ENCODE measurements at regions not wholly inside any gene's neighbourhood (a gene's known extent, or its start where the extent isn't known, plus 50 kb on each side); places are given as distances from the start of the nearest gene placed in this dataset.

DNA sequence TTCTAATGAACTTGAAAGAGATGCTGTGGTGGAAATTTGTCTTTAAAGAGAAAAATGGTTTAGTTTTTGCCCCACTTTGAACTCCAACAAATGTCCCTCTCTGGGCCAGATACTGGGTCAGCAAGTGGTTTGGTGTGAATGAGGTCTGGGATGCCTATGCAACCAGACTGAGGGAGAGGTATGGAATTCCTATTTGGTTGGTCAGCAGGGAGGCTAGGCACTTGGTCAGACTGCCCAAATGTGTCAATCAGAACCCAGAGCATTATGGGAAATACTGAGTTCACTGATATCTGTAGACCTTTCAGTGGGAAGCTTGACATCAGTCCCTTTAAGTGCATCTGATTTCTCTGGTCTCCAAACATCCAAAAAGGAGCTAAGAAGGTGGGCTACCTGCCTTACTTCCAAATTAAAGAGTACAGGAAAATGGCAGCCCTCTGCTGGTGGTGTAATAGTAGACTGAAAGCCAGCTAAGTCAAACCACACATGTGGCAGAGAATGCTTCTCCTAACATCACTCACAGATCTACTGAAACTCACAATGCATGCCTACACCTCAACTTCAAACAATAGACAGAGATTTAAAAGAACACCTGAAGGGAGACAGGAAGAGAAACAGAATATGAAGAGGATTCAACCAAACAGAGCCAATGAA is 510.1 kb downstream of the PLA2G4A start:
- TF ChIP-seq, protein P1, sequence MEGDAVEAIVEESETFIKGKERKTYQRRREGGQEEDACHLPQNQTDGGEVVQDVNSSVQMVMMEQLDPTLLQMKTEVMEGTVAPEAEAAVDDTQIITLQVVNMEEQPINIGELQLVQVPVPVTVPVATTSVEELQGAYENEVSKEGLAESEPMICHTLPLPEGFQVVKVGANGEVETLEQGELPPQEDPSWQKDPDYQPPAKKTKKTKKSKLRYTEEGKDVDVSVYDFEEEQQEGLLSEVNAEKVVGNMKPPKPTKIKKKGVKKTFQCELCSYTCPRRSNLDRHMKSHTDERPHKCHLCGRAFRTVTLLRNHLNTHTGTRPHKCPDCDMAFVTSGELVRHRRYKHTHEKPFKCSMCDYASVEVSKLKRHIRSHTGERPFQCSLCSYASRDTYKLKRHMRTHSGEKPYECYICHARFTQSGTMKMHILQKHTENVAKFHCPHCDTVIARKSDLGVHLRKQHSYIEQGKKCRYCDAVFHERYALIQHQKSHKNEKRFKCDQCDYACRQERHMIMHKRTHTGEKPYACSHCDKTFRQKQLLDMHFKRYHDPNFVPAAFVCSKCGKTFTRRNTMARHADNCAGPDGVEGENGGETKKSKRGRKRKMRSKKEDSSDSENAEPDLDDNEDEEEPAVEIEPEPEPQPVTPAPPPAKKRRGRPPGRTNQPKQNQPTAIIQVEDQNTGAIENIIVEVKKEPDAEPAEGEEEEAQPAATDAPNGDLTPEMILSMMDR (IDR thresholded peaks at IDR 0.05; ENCODE audit: low read length), result no peak
- no peak for TF ChIP-seq EZH2 (IDR thresholded peaks at IDR 0.05; ENCODE audit: borderline replicate concordance, low read length)
